ENCODE measurements at regions not wholly inside any gene's neighbourhood (a gene's known extent, or its start where the extent isn't known, plus 50 kb on each side); places are given as distances from the start of the nearest gene placed in this dataset.

- no peak overlapping the region for H3K4me3 ChIP-seq (ENCODE audit: low read depth, low read length)
- no peak for TF ChIP-seq CTCF (IDR thresholded peaks at IDR 0.05; ENCODE audit: insufficient read depth, low read depth, low read length, missing control alignments)
- DNase-seq (ENCODE audit: low read depth): no peak
These were observed 186.7 kb downstream of the TJP1 start for GRCh38 chr15:29635513-29636098.

- DNase-seq (ENCODE audit: low read depth): no peak
- no peak overlapping the region for H3K4me3 ChIP-seq (ENCODE audit: low read depth, low read length)
- no peak for TF ChIP-seq CTCF (IDR thresholded peaks at IDR 0.05; ENCODE audit: insufficient read depth, low read depth, low read length, missing control alignments)
These were observed 188.3 kb downstream of the TJP1 start for GRCh38 chr15:29633971-29634370.

- TF ChIP-seq CTCF (IDR thresholded peaks at IDR 0.05; ENCODE audit: insufficient read depth, low read depth, low read length, missing control alignments): no peak
- DNase-seq (ENCODE audit: low read depth): no peak
- H3K4me3 ChIP-seq (ENCODE audit: low read depth, low read length): no peak overlapping the region
These were observed 189.4 kb downstream of the TJP1 start for GRCh38 chr15:29632671-29633406.

DNA sequence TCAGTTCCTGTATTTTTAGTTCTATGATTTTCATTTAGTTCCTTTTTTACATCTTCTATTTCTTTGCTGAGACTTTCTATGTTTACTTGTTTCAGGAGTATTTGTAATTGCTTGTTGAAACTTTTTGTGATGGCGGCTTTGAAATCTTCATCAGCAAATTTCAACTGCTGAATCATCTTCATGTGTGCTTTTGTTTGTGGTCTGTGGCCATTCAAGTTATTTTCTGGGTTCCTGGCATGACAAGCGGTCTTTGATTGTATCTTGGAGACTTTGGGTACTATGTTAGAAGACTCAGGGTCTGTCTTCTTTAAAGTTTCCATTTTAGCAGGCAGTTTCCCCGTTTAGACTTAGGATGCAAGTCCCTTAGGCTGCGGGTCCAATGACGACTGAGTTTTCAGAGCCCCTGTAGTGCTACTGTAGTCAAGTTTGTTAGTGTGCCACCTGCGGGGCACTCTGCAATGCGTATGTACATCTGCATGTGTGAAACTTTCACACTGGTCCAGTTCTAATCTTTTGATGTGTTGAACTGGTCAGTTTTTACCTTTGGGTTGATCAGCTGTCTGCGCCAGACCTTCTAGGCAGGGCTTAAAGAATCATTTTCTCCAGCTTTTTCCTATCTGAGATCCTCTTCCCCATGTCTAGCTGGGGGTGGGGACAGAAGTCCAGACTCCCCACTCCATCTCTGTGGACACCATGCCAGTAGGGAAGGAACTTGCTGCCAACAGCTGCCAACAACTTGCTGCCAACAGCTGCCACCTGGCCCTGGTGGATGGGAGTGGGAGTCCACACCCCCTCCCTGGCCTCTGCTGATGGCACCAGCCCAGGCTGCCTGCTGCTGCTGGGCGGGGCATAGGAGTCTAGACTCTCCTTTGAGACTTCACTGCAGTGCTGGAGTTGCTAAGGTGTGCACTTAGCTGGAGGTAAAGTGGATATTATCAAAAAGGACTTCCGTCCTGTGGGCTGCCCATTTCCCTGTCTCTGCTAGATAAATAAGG is 190.9 kb downstream of the TJP1 start:
- H3K4me3 ChIP-seq (ENCODE audit: low read depth, low read length): no peak overlapping the region
- peak; percentile 3 for DNase-seq (ENCODE audit: low read depth)
- no peak for TF ChIP-seq CTCF (IDR thresholded peaks at IDR 0.05; ENCODE audit: insufficient read depth, low read depth, low read length, missing control alignments)

DNA sequence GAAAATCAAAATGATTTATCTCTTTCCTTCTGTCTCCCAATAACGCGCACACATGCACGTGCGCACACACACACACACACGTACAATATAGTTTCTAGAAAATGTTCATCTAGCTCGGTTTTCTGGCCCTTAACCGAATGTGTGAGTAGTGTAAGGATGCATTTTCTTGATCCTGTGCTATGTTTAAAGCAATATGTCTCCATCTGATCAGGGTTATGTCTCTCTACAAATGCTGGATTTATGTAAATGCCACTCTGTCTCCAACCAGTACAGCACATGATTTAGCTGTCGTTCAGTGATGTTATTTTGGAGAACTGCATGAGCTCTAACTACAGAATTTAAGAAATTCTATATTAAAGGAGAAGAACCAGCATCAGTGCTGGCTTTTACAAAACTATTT is 198.0 kb downstream of the TJP1 start:
- DNase-seq (ENCODE audit: low read depth): no peak
- no peak for TF ChIP-seq CTCF (IDR thresholded peaks at IDR 0.05; ENCODE audit: insufficient read depth, low read depth, low read length, missing control alignments)

DNA sequence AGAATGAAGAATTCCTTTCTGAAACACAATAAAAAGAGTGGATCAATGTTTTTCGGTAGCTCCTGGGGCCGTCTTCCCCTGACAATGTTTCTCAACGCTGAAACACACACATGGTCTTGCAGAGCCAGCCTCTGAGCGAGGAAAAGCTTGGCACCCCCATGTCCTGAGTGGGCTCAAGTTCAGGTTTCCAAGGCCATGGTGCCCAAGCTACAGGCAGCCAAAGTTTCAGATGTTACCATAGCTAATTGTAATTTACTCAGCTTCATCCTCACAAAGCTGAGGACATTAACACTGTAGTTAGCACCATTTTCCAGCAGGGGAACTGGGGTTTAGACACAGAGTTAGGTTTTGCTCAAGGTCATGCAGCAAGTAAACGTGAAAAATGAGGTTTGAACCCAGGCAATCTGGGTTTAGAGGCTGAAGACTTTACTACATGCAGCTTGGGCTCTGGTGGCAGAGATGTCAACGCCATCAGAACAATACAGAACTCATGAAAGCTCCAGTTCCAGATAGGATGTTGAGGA is 199.1 kb downstream of the TJP1 start:
- no peak overlapping the region for H3K4me3 ChIP-seq (ENCODE audit: low read depth, low read length)
- no peak for DNase-seq (ENCODE audit: low read depth)
- TF ChIP-seq CTCF (IDR thresholded peaks at IDR 0.05; ENCODE audit: insufficient read depth, low read depth, low read length, missing control alignments): no peak

More for the DNA sequence above, 198.0 kb downstream of the TJP1 start:
- no peak overlapping the region for H3K4me3 ChIP-seq (ENCODE audit: low read depth, low read length)
